HCT116 (cell line): ENCODE measurements at regions not wholly inside any gene's neighbourhood (a gene's known extent, or its start where the extent isn't known, plus 50 kb on each side); places are given as distances from the start of the nearest gene placed in this dataset.
"Not testable (repeated sequence)": the region's sequence is repeated elsewhere in the genome, so short reads cannot be mapped to it uniquely, and the experiment has no call there.

ENCODE experiments used
- ATAC-seq: fragments of 200-7000 bp; cut with Tn5 transposase; 2 replicates; pipeline ENCODE4 v1.9.1; 2020; ENCODE audit warnings: mild to moderate bottlenecking, moderate library complexity
- BruUV-seq: library from RNA; stranded (reverse); fragments of 400-500 nt; replicated peaks from 2 replicates; lab custom pipeline; 2021; lab: Mats Ljungman, UMichigan
- CTCF ChIA-PET: fragments of 300-600 bp; sonication (Branson Sonifier 250); formaldehyde crosslinking; loops from one replicate; lab custom pipeline; 2021; ENCODE audit warnings: antibody characterized with exemption; lab: Charles Lee
- POLR2A ChIA-PET: fragments of 300-600, 350-600 bp; sonication (Branson Sonifier 250); formaldehyde crosslinking; loops from one replicate; lab custom pipeline; 2021; ENCODE audit warnings: antibody characterized with exemption; lab: Charles Lee
- RAD21 ChIA-PET, 2 experiments: fragments of 300-600 bp; sonication (Branson Sonifier 250); formaldehyde crosslinking; loops; one replicate each; lab custom pipeline; 2023; ENCODE audit warnings: low total read pairs in 2 of 2; ENCODE audit not compliant: uncharacterized antibody in 2 of 2, unreplicated experiment in 2 of 2, low non-redundant PET in 1 of 2; lab: Charles Lee
- DNase-seq: peaks from one replicate; pipeline ENCODE4 v3.0.0-alpha.2; 2010; ENCODE audit warnings: low read depth, low spot score
- H2AFZ ChIP-seq: fragments of 200-600 bp; shearing (Covaris generic), sonication (generic); 2 replicates; pipeline ENCODE4 v1.6.1; 2017; ENCODE audit warnings: low read depth, mixed run types, mixed read lengths, antibody characterized with exemption, low read length; ENCODE audit not compliant: poor library complexity, severe bottlenecking
- H3K27ac ChIP-seq: 2 replicates; pipeline ENCODE4 v1.5.1; 2012; ENCODE audit warnings: low read depth, low read length
- H3K27me3 ChIP-seq: fragments of 200-600 bp; sonication (generic); 2 replicates; pipeline ENCODE4 v1.6.1; 2016; ENCODE audit warnings: mixed run types, low read length, mixed read lengths; ENCODE audit not compliant: insufficient read depth
- H3K36me3 ChIP-seq, 2 experiments: fragments of 200-500 bp in 1 of 2; fragments of 200-600 bp in 1 of 2; sonication (Bioruptor generic) in 1 of 2; sonication (generic) in 1 of 2; 2 replicates each; pipeline versions ENCODE4 v1.5.1 to v1.6.1; 2014 to 2016; ENCODE audit warnings: low read length in 2 of 2, inconsistent platforms in 1 of 2, mixed read lengths in 1 of 2, mixed run types in 1 of 2; ENCODE audit not compliant: insufficient read depth in 2 of 2, control insufficient read depth in 1 of 2
- H3K4me1 ChIP-seq, 2 experiments: fragments of 200-600 bp in 1 of 2; sonication (generic) in 1 of 2; 2 replicates each; pipeline versions ENCODE4 v1.5.1 to v1.6.1; 2012 to 2017; ENCODE audit warnings: low read length in 2 of 2, inconsistent platforms in 1 of 2, mild to moderate bottlenecking in 1 of 2, mixed read lengths in 1 of 2, mixed run types in 1 of 2, moderate library complexity in 1 of 2; ENCODE audit not compliant: insufficient read depth in 2 of 2, control insufficient read depth in 1 of 2
- H3K4me2 ChIP-seq: fragments of 200-600 bp; sonication (generic); 2 replicates; pipeline ENCODE4 v1.6.1; 2017; ENCODE audit warnings: mixed run types, low read length, mixed read lengths
- H3K4me3 ChIP-seq, 2 experiments: fragments of 200-600 bp in 1 of 2; sonication (generic) in 1 of 2; replicated peaks in 1 of 2; 2 replicates each; pipeline ENCODE4 v1.5.1; 2011 to 2016; ENCODE audit warnings: low read length in 2 of 2, control low read depth in 1 of 2, low read depth in 1 of 2, mild to moderate bottlenecking in 1 of 2, mixed read lengths in 1 of 2, mixed run types in 1 of 2
- H3K79me2 ChIP-seq: fragments of 200-600 bp; sonication (generic); 2 replicates; pipeline ENCODE4 v1.6.1; 2017; ENCODE audit warnings: mild to moderate bottlenecking, mixed run types, low read length, moderate library complexity, mixed read lengths; ENCODE audit not compliant: insufficient read depth
- H3K9ac ChIP-seq: fragments of 200-600 bp; sonication (generic); 2 replicates; pipeline ENCODE4 v1.6.1; 2016; ENCODE audit warnings: low read length, mixed read lengths
- H3K9me2 ChIP-seq: fragments of 200-600 bp; sonication (generic), shearing (Covaris generic); 2 replicates; pipeline ENCODE4 v1.6.1; 2017; ENCODE audit warnings: mixed run types, mild to moderate bottlenecking, moderate library complexity; ENCODE audit not compliant: insufficient read depth
- H3K9me3 ChIP-seq, 2 experiments: fragments of 200-500 bp in 1 of 2; fragments of 200-600 bp in 1 of 2; sonication (Bioruptor generic) in 1 of 2; sonication (generic) in 1 of 2; 2 replicates each; pipeline ENCODE4 v1.6.1; 2014 to 2017; ENCODE audit warnings: low read length in 2 of 2, mixed read lengths in 2 of 2, inconsistent platforms in 1 of 2, low read depth in 1 of 2, mild to moderate bottlenecking in 1 of 2, mixed run types in 1 of 2, moderate library complexity in 1 of 2; ENCODE audit not compliant: control insufficient read depth in 1 of 2, insufficient read depth in 1 of 2
- H4K20me1 ChIP-seq: fragments of 200-600 bp; sonication (generic), shearing (Covaris generic); 2 replicates; pipeline ENCODE4 v1.6.1; 2017; ENCODE audit warnings: mixed run types, mild to moderate bottlenecking, moderate library complexity; ENCODE audit not compliant: insufficient read depth
- ATF3 ChIP-seq: IDR thresholded peaks from 2 replicates; pipeline ENCODE4 v1.6.1; 2012
- CBX3 ChIP-seq: IDR thresholded peaks from 2 replicates; pipeline ENCODE4 v1.6.1; 2012; ENCODE audit warnings: low read depth
- FOSL1 ChIP-seq: IDR thresholded peaks from 2 replicates; pipeline ENCODE4 v1.6.1; 2012; ENCODE audit warnings: low read depth
- MAX ChIP-seq: IDR thresholded peaks from 2 replicates; pipeline ENCODE4 v1.6.1; 2012
- POLR2A ChIP-seq: IDR thresholded peaks from 2 replicates; pipeline ENCODE4 v1.7.0; 2011; ENCODE audit warnings: borderline replicate concordance; ENCODE audit not compliant: insufficient read depth, insufficient read length; ENCODE audit errors: extremely low read depth
- RAD21 ChIP-seq: IDR thresholded peaks from 2 replicates; pipeline ENCODE4 v1.6.1; 2012; ENCODE audit warnings: low read depth, mild to moderate bottlenecking
- SIN3A ChIP-seq: IDR thresholded peaks from 2 replicates; pipeline ENCODE4 v1.6.1; 2012; ENCODE audit warnings: low read depth
- SRF ChIP-seq: IDR thresholded peaks from 2 replicates; pipeline ENCODE4 v1.6.1; 2012; ENCODE audit warnings: low read depth
- TCF7L2 ChIP-seq: IDR thresholded peaks from 2 replicates; pipeline ENCODE4 v1.7.0; 2011; ENCODE audit warnings: borderline replicate concordance, inconsistent platforms; ENCODE audit not compliant: insufficient read depth, insufficient read length; ENCODE audit errors: extremely low read depth
- ZNF274 ChIP-seq: fragments of 200-500 bp; sonication (Bioruptor generic); IDR thresholded peaks from 2 replicates; pipeline ENCODE4 v1.6.1; 2014; ENCODE audit warnings: mild to moderate bottlenecking, low read depth, low read length, inconsistent platforms
- intact Hi-C: fragments of 100-400 bp; cut with micrococcal nuclease; formaldehyde crosslinking; loops from 2 replicates; pipeline ENCODE4 v1.10.0; 2022

- no peak overlapping the region for H3K9ac ChIP-seq
Observed at GRCh38 chr1:236338096-236338495, 56.0 kb upstream of the EDARADD start.

GRCh38 chr1:236336084-236336483 lies 54.3 kb upstream of the ERO1B start:
- H2AFZ ChIP-seq: no peak overlapping the region
- no peak overlapping the region for H3K9ac ChIP-seq
- no peaks in the 10 kb centered on the region for H3K36me3 ChIP-seq
- TF ChIP-seq POLR2A (no peak), ATF3 (no peak), MAX (no peak), TCF7L2 (no peak), SRF (no peak), ZNF274 (no peak), CBX3 (no peak), RAD21 (no peak), SIN3A (no peak)
- ChIA-PET POLR2A (no interaction called here), CTCF (no interaction called here), RAD21 (no interaction called here)
- H3K27ac ChIP-seq: no peak overlapping the region
- H3K4me2 ChIP-seq: no peak overlapping the region
- H3K4me1 ChIP-seq: no peaks in the 10 kb centered on the region
- BruUV-seq: no TSS peak
- ATAC-seq (no peak), DNase-seq (no peak)
- no peaks in the 10 kb centered on the region for H3K79me2 ChIP-seq
- H3K9me3 ChIP-seq: no peaks in the 10 kb centered on the region
- H3K27me3 ChIP-seq: no peaks in the 10 kb centered on the region
- H3K9me2 ChIP-seq: no peaks in the 10 kb centered on the region
- intact Hi-C loops: no loop called here
- no peak overlapping the region for H3K4me3 ChIP-seq
- no peaks in the 10 kb centered on the region for H4K20me1 ChIP-seq

More at GRCh38 chr1:236338096-236338495, 56.0 kb upstream of the EDARADD start:
- Histone ChIP-seq H3K9me2 (no peaks in the 10 kb centered on the region), H3K4me2 (no peak overlapping the region), H3K79me2 (no peaks in the 10 kb centered on the region), H2AFZ (no peak overlapping the region), H3K27ac (no peak overlapping the region), H3K27me3 (no peaks in the 10 kb centered on the region), H3K9me3 (no peaks in the 10 kb centered on the region), H3K36me3 (no peaks in the 10 kb centered on the region), H4K20me1 (no peaks in the 10 kb centered on the region), H3K4me3 (no peak overlapping the region), H3K4me1 (no peaks in the 10 kb centered on the region)
- ChIA-PET CTCF (no interaction called here), RAD21 (no interaction called here), POLR2A (no interaction called here)
- DNase-seq (no peak), ATAC-seq (no peak)
- TF ChIP-seq ZNF274 (no peak), FOSL1 (no peak)
- intact Hi-C loops: no loop called here
- BruUV-seq: no TSS peak

GRCh38 chr1:236335633-236336032 lies 53.9 kb upstream of the ERO1B start:
- H3K9me3 ChIP-seq, intact Hi-C loops, H3K36me3 ChIP-seq, H3K9ac ChIP-seq, H3K27me3 ChIP-seq, H3K4me3 ChIP-seq, BruUV-seq, H2AFZ ChIP-seq, H4K20me1 ChIP-seq, H3K79me2 ChIP-seq, H3K9me2 ChIP-seq, ATAC-seq, H3K4me2 ChIP-seq, CTCF ChIA-PET, DNase-seq, H3K27ac ChIP-seq, RAD21 ChIA-PET, H3K4me1 ChIP-seq, POLR2A ChIA-PET: not testable (repeated sequence)
